ENCODE measurements at regions not wholly inside any gene's neighbourhood (a gene's known extent, or its start where the extent isn't known, plus 50 kb on each side); places are given as distances from the start of the nearest gene placed in this dataset.

DNA sequence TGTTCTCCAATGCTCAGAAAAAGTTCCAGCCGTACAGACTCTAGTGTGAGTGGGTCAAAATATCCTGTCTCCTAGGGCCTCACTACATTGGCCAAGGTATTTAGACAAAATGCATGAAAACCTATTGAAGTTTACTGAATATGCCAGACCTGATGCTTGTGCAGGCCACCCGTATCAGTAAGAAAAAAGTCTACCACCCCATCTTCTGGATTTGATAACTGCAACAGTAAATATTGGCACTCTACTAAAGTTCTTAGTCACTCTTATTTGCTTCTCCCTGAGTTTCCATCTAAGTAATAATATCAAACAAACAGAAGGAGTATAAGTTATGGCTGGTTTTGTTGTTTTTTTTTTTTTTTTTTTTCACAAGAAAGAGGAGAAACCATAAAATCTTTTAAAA lies 627.7 kb upstream of the KLF4 start (continued):
- TF ChIP-seq, protein P1, sequence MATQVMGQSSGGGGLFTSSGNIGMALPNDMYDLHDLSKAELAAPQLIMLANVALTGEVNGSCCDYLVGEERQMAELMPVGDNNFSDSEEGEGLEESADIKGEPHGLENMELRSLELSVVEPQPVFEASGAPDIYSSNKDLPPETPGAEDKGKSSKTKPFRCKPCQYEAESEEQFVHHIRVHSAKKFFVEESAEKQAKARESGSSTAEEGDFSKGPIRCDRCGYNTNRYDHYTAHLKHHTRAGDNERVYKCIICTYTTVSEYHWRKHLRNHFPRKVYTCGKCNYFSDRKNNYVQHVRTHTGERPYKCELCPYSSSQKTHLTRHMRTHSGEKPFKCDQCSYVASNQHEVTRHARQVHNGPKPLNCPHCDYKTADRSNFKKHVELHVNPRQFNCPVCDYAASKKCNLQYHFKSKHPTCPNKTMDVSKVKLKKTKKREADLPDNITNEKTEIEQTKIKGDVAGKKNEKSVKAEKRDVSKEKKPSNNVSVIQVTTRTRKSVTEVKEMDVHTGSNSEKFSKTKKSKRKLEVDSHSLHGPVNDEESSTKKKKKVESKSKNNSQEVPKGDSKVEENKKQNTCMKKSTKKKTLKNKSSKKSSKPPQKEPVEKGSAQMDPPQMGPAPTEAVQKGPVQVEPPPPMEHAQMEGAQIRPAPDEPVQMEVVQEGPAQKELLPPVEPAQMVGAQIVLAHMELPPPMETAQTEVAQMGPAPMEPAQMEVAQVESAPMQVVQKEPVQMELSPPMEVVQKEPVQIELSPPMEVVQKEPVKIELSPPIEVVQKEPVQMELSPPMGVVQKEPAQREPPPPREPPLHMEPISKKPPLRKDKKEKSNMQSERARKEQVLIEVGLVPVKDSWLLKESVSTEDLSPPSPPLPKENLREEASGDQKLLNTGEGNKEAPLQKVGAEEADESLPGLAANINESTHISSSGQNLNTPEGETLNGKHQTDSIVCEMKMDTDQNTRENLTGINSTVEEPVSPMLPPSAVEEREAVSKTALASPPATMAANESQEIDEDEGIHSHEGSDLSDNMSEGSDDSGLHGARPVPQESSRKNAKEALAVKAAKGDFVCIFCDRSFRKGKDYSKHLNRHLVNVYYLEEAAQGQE (IDR thresholded peaks at IDR 0.05): no peak
- TF ChIP-seq GABPA (IDR thresholded peaks at IDR 0.05 in 1 of 2, conservative IDR thresholded peaks at IDR 0.05 in 1 of 2): no peak

DNA sequence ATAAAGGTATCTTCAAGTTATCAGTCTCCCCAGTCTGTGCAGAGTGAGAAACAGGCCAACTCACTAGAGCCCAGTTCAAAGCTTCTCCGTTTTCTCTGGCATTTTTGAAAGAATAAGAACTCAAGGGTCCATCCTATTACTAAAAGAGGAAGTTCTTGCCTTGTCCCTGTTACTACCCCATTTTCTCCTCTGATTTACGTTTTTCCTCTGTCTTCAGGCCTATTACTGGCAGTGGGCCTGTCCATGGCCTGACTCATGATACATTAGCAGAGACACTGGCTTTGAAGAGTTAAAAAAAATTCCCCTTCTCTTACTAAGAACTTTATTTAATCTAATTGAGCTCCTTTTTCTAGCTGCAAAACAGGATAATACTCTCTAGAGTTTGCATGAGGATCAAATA lies 624.0 kb upstream of the KLF4 start:
- no peaks in the 10 kb centered on the region for H3K27me3 ChIP-seq (ENCODE audit: control insufficient read depth in 4 of 4, insufficient read depth in 4 of 4, low read length in 3 of 4)
- H3K27ac ChIP-seq (ENCODE audit: low read depth in 1 of 2, low read length in 2 of 2): no peak overlapping the region
- no peak overlapping the region for H3K9ac ChIP-seq (ENCODE audit: low read depth in 1 of 2, low read length in 2 of 2)
- H3K9me3 ChIP-seq (ENCODE audit: control insufficient read depth in 4 of 4, low read length in 3 of 4): no peaks in the 10 kb centered on the region
- H3K4me3 ChIP-seq (ENCODE audit: low read depth in 1 of 3, low read length in 3 of 3): no peak overlapping the region
- H3K4me1 ChIP-seq (ENCODE audit: control insufficient read depth in 4 of 4, insufficient read depth in 4 of 4, low read length in 3 of 4): peaks cover 0 to 5% (median 0%) of the 10 kb centered on the region in 4 donors
- DNase-seq (ENCODE audit: low spot score): no peak
- 77% methylated on average over 2 of the region's 2 CpGs for WGBS
- TF ChIP-seq HNF4A (conservative IDR thresholded peaks at IDR 0.05): no peak
- H3K36me3 ChIP-seq (ENCODE audit: control insufficient read depth in 4 of 4, insufficient read depth in 3 of 4, low read depth in 1 of 4, low read length in 3 of 4): no peaks in the 10 kb centered on the region

DNA sequence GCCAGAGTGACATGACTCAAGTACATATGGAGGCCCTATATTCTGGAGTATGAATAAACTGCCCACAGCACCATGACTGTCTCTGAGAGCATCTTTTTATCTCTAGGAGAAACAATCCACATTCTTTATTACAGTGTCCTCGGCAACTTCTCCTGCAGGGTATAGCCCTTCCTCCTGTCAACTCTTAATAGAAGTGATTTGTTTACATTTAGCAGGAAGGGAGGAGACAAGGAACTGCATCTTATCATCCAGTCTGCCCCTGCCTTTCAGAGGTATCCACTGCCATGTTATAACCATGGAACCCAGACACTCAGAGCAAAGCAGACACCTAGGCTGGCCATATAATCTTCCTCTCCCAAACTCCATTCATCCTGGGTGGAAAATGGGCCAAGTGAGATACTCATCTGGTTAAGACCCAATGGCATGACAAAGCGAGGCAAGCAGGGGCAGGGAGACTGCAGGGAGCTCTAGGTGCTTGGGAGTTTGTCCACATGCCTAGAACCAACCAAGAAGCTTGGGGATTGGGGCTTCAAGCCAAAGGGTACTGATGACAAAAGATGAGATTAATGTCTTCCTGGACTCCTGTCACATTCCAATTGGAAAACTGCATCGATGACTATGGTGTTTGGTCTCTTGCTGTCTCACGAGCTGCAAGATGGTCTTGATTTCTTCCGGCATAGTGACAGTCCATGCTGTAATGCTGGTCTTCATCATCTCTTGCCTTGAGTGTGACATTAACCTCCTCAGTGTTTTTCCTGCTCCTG lies 620.5 kb upstream of the KLF4 start:
- Histone ChIP-seq H3K4me1 (ENCODE audit: control insufficient read depth in 4 of 4, insufficient read depth in 4 of 4, low read length in 3 of 4) (peaks cover 0 to 5% (median 0%) of the 10 kb centered on the region in 4 donors), H3K36me3 (ENCODE audit: control insufficient read depth in 4 of 4, insufficient read depth in 3 of 4, low read depth in 1 of 4, low read length in 3 of 4) (no peaks in the 10 kb centered on the region), H3K27me3 (ENCODE audit: control insufficient read depth in 4 of 4, insufficient read depth in 4 of 4, low read length in 3 of 4) (no peaks in the 10 kb centered on the region), H3K9me3 (ENCODE audit: control insufficient read depth in 4 of 4, low read length in 3 of 4) (no peaks in the 10 kb centered on the region), H3K27ac (ENCODE audit: low read depth in 1 of 2, low read length in 2 of 2) (no peak overlapping the region), H3K4me3 (ENCODE audit: low read depth in 1 of 3, low read length in 3 of 3) (no peak overlapping the region), H3K9ac (ENCODE audit: low read depth in 1 of 2, low read length in 2 of 2) (no peak overlapping the region)
- 92% methylated on average over 5 of the region's 5 CpGs for WGBS
- no peak for TF ChIP-seq FOXA1 (IDR thresholded peaks at IDR 0.05)
- TF ChIP-seq HNF4G (IDR thresholded peaks at IDR 0.05): no peak
- no peak for TF ChIP-seq FOXA2 (IDR thresholded peaks at IDR 0.05)
- TF ChIP-seq, protein P1 (IDR thresholded peaks at IDR 0.05): no peak
- TF ChIP-seq, protein P2, sequence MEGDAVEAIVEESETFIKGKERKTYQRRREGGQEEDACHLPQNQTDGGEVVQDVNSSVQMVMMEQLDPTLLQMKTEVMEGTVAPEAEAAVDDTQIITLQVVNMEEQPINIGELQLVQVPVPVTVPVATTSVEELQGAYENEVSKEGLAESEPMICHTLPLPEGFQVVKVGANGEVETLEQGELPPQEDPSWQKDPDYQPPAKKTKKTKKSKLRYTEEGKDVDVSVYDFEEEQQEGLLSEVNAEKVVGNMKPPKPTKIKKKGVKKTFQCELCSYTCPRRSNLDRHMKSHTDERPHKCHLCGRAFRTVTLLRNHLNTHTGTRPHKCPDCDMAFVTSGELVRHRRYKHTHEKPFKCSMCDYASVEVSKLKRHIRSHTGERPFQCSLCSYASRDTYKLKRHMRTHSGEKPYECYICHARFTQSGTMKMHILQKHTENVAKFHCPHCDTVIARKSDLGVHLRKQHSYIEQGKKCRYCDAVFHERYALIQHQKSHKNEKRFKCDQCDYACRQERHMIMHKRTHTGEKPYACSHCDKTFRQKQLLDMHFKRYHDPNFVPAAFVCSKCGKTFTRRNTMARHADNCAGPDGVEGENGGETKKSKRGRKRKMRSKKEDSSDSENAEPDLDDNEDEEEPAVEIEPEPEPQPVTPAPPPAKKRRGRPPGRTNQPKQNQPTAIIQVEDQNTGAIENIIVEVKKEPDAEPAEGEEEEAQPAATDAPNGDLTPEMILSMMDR (IDR thresholded peaks at IDR 0.05; ENCODE audit: low read depth, low read length, missing input control): no peak
- no peak for TF ChIP-seq JUND (IDR thresholded peaks at IDR 0.05)
- TF ChIP-seq RXRA (IDR thresholded peaks at IDR 0.05): no peak
- TF ChIP-seq, protein P3, sequence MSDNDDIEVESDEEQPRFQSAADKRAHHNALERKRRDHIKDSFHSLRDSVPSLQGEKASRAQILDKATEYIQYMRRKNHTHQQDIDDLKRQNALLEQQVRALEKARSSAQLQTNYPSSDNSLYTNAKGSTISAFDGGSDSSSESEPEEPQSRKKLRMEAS (IDR thresholded peaks at IDR 0.05): no peak
- no peak for TF ChIP-seq HNF4A (conservative IDR thresholded peaks at IDR 0.05)
- TF ChIP-seq, protein P4, sequence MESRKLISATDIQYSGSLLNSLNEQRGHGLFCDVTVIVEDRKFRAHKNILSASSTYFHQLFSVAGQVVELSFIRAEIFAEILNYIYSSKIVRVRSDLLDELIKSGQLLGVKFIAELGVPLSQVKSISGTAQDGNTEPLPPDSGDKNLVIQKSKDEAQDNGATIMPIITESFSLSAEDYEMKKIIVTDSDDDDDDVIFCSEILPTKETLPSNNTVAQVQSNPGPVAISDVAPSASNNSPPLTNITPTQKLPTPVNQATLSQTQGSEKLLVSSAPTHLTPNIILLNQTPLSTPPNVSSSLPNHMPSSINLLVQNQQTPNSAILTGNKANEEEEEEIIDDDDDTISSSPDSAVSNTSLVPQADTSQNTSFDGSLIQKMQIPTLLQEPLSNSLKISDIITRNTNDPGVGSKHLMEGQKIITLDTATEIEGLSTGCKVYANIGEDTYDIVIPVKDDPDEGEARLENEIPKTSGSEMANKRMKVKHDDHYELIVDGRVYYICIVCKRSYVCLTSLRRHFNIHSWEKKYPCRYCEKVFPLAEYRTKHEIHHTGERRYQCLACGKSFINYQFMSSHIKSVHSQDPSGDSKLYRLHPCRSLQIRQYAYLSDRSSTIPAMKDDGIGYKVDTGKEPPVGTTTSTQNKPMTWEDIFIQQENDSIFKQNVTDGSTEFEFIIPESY (IDR thresholded peaks at IDR 0.05): no peak
- TF ChIP-seq NR2F2 (IDR thresholded peaks at IDR 0.05): no peak
- DNase-seq (ENCODE audit: low spot score): no peak
